CD14-positive monocyte (primary cell): ENCODE measurements at regions not wholly inside any gene's neighbourhood (a gene's known extent, or its start where the extent isn't known, plus 50 kb on each side); places are given as distances from the start of the nearest gene placed in this dataset.

Experiments used
- DNase-seq, 3 donors: peaks; one replicate each; pipeline ENCODE4 v3.0.0-alpha.2; 2011 to 2022
- H2AFZ ChIP-seq: 2 replicates; pipeline ENCODE4 v1.6.0; 2012; ENCODE audit warnings: mild to moderate bottlenecking, low read depth, low read length, inconsistent platforms; ENCODE audit not compliant: insufficient read depth, poor library complexity, severe bottlenecking
- H3K27ac ChIP-seq, 2 donors: 1 replicate in 1 of 2; 2 replicates in 1 of 2; pipeline ENCODE4 v1.5.1; 2012 to 2013; ENCODE audit warnings: low read length in 2 of 2, control low read depth in 1 of 2, inconsistent platforms in 1 of 2, low read depth in 1 of 2, mild to moderate bottlenecking in 1 of 2
- H3K27me3 ChIP-seq, 2 donors: one replicate each; pipeline versions ENCODE4 v1.6.0 to v1.6.1; 2011 to 2013; ENCODE audit warnings: low read length in 2 of 2; ENCODE audit not compliant: control insufficient read depth in 2 of 2, insufficient read depth in 2 of 2
- H3K36me3 ChIP-seq, 2 donors: replicated peaks in 1 of 2; 1 replicate in 1 of 2; 2 replicates in 1 of 2; pipeline versions ENCODE4 v1.5.1 to v1.6.1; 2012 to 2013; ENCODE audit warnings: low read length in 2 of 2, control low read depth in 1 of 2, inconsistent platforms in 1 of 2, mild to moderate bottlenecking in 1 of 2; ENCODE audit not compliant: insufficient read depth in 2 of 2, control insufficient read depth in 1 of 2
- H3K4me1 ChIP-seq, 2 donors: 1 replicate in 1 of 2; 2 replicates in 1 of 2; pipeline versions ENCODE4 v1.5.1 to v1.6.1; 2012 to 2013; ENCODE audit warnings: low read length in 2 of 2, control low read depth in 1 of 2, inconsistent platforms in 1 of 2, mild to moderate bottlenecking in 1 of 2, moderate library complexity in 1 of 2; ENCODE audit not compliant: insufficient read depth in 2 of 2, control insufficient read depth in 1 of 2
- H3K4me2 ChIP-seq: replicated peaks from 2 replicates; pipeline ENCODE3; 2012; ENCODE audit warnings: low read length, moderate library complexity, mild to moderate bottlenecking; ENCODE audit not compliant: poor library complexity, severe bottlenecking; ENCODE audit errors: extremely low read depth
- H3K4me3 ChIP-seq, 3 experiments: fragments of 200-600 bp in 1 of 3; sonication (generic) in 1 of 3; replicated peaks in 1 of 3; 1 replicate in 2 of 3; 2 replicates in 1 of 3; pipeline ENCODE4 v1.5.1; 2011 to 2013; ENCODE audit warnings: low read length in 3 of 3, mild to moderate bottlenecking in 3 of 3, control low read depth in 2 of 3, low read depth in 2 of 3, inconsistent platforms in 1 of 3, moderate library complexity in 1 of 3
- H3K79me2 ChIP-seq: 2 replicates; pipeline ENCODE4 v1.6.0; 2012; ENCODE audit warnings: mild to moderate bottlenecking, control low read depth, inconsistent platforms, low read length, moderate library complexity; ENCODE audit not compliant: insufficient read depth
- H3K9ac ChIP-seq: 2 replicates; pipeline ENCODE4 v1.6.0; 2017; ENCODE audit warnings: low read length, mild to moderate bottlenecking; ENCODE audit not compliant: insufficient read depth, poor library complexity, severe bottlenecking
- H3K9me3 ChIP-seq, 2 donors: replicated peaks in 1 of 2; 1 replicate in 1 of 2; 2 replicates in 1 of 2; pipeline versions ENCODE4 v1.5.1 to v1.6.1; 2012 to 2013; ENCODE audit warnings: low read length in 2 of 2, control low read depth in 1 of 2; ENCODE audit not compliant: control insufficient read depth in 1 of 2, insufficient read depth in 1 of 2
- H4K20me1 ChIP-seq: 2 replicates; pipeline ENCODE4 v1.6.0; 2012; ENCODE audit warnings: mild to moderate bottlenecking, low read length, control low read depth, moderate library complexity; ENCODE audit not compliant: insufficient read depth
- H3K27ac Mint-ChIP-seq, 7 donors: one replicate each; pipeline ENCODE4 v1.8.0; 2020; ENCODE audit warnings: mild to moderate bottlenecking in 7 of 7, mixed read lengths in 7 of 7, moderate library complexity in 6 of 7, inconsistent platforms in 2 of 7
- H3K27me3 Mint-ChIP-seq, 3 donors: one replicate each; pipeline ENCODE4 v1.8.0; 2021 to 2022; ENCODE audit warnings: low read depth in 3 of 3, mild to moderate bottlenecking in 3 of 3, mixed read lengths in 3 of 3, moderate library complexity in 3 of 3, inconsistent platforms in 1 of 3
- H3K36me3 Mint-ChIP-seq, 2 donors: one replicate each; pipeline ENCODE4 v1.8.0; 2020; ENCODE audit warnings: mixed read lengths in 2 of 2, inconsistent platforms in 1 of 2, mild to moderate bottlenecking in 1 of 2
- H3K4me1 Mint-ChIP-seq: one replicate; pipeline ENCODE4 v1.8.0; 2020; ENCODE audit warnings: mild to moderate bottlenecking, mixed read lengths
- H3K4me3 Mint-ChIP-seq, 2 donors: one replicate each; pipeline ENCODE4 v1.8.0; 2020; ENCODE audit warnings: mild to moderate bottlenecking in 2 of 2, mixed read lengths in 2 of 2, moderate library complexity in 1 of 2
- H3K9me3 Mint-ChIP-seq, 7 donors: one replicate each; pipeline ENCODE4 v1.8.0; 2020 to 2022; ENCODE audit warnings: mixed read lengths in 7 of 7, mild to moderate bottlenecking in 6 of 7, moderate library complexity in 6 of 7, inconsistent platforms in 2 of 7
- CTCF ChIP-seq: fragments of 200-600 bp; IDR thresholded peaks from one replicate; pipeline ENCODE4 v1.8.0; 2022; ENCODE audit warnings: antibody characterized with exemption, mild to moderate bottlenecking
- WGBS: methylation state at CpG from one replicate; pipeline ENCODE4 v1.1.5; 2013; ENCODE audit warnings: missing lambda C conversion rate; ENCODE audit not compliant: insufficient coverage; 5-methylcytosine and 5-hydroxymethylcytosine counted together
- intact Hi-C, 2 donors: fragments of 100-400 bp; cut with micrococcal nuclease; formaldehyde crosslinking; loops; one replicate each; pipeline versions ENCODE4 v1.15.0 to v1.15.1; 2023

GRCh38 chr14:66165337-66165736 is 320.8 kb upstream of the CCDC196 start:
- intact Hi-C loops = no loop called here
- Mint-ChIP-seq H3K27me3 (no peaks in the 10 kb centered on the region), H3K4me1 (no peaks in the 10 kb centered on the region), H3K27ac (no peak overlapping the region), H3K36me3 (no peaks in the 10 kb centered on the region), H3K9me3 (peaks cover 0 to 15% (median 5%) of the 10 kb centered on the region in 7 donors), H3K4me3 (no peak overlapping the region)
- H3K4me2 ChIP-seq = no peak overlapping the region
- no peak overlapping the region for H3K27ac ChIP-seq
- H3K27me3 ChIP-seq = no peaks in the 10 kb centered on the region
- no peak overlapping the region for H3K9ac ChIP-seq
- H3K36me3 ChIP-seq = no peaks in the 10 kb centered on the region
- no peak for DNase-seq
- no peaks in the 10 kb centered on the region for H3K79me2 ChIP-seq
- no peak for TF ChIP-seq CTCF
- no CpG with 5 or more reads among the region's 3 CpGs for WGBS
- H3K4me3 ChIP-seq = no peak overlapping the region
- H3K9me3 ChIP-seq = peaks cover 0 to 4% of the 10 kb centered on the region in 2 donors
- no peaks in the 10 kb centered on the region for H4K20me1 ChIP-seq
- H2AFZ ChIP-seq = no peak overlapping the region
- no peaks in the 10 kb centered on the region for H3K4me1 ChIP-seq

GRCh38 chr14:66174453-66174891 is 311.7 kb upstream of the CCDC196 start:
- Histone ChIP-seq H3K79me2 (no peaks in the 10 kb centered on the region), H3K9me3 (peaks cover 0 to 7% of the 10 kb centered on the region in 2 donors), H3K4me2 (no peak overlapping the region), H3K27me3 (no peaks in the 10 kb centered on the region), H3K4me3 (no peak overlapping the region), H3K4me1 (no peaks in the 10 kb centered on the region), H4K20me1 (no peaks in the 10 kb centered on the region), H3K27ac (no peak overlapping the region), H3K9ac (no peak overlapping the region), H3K36me3 (no peaks in the 10 kb centered on the region), H2AFZ (no peak overlapping the region)
- Mint-ChIP-seq H3K4me3 (no peak overlapping the region), H3K27ac (no peak overlapping the region), H3K9me3 (peaks cover 0 to 8% (median 4%) of the 10 kb centered on the region in 7 donors), H3K27me3 (peaks cover 0 to 2% (median 0%) of the 10 kb centered on the region in 3 donors), H3K4me1 (no peaks in the 10 kb centered on the region), H3K36me3 (no peaks in the 10 kb centered on the region)
- no peak for DNase-seq
- intact Hi-C loops = no loop called here
- no peak for TF ChIP-seq CTCF
- WGBS = no CpG with 5 or more reads among the region's 1 CpG
